ENCODE measurements at regions not wholly inside any gene's neighbourhood (a gene's known extent, or its start where the extent isn't known, plus 50 kb on each side); places are given as distances from the start of the nearest gene placed in this dataset.

DNA sequence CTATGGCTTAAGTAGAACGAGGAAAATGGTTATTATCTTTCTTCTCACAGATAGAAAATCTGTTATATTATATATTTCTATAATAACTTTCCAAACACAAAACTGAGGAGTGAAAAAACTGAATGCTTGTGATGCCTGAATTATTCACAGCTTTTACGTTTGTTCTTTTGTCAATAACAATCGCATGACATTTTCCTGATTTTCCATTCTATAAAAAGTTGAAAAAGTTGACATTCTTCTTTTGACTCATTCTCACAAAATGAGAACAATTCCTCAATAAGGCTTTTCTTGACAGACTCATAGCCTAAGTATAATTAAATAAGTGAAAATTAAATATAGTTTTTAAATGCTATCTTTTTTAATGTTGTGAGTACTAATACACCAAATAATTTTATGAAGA lies 288.8 kb upstream of the TGFBR2 start (continued):
- TF ChIP-seq, protein P1, sequence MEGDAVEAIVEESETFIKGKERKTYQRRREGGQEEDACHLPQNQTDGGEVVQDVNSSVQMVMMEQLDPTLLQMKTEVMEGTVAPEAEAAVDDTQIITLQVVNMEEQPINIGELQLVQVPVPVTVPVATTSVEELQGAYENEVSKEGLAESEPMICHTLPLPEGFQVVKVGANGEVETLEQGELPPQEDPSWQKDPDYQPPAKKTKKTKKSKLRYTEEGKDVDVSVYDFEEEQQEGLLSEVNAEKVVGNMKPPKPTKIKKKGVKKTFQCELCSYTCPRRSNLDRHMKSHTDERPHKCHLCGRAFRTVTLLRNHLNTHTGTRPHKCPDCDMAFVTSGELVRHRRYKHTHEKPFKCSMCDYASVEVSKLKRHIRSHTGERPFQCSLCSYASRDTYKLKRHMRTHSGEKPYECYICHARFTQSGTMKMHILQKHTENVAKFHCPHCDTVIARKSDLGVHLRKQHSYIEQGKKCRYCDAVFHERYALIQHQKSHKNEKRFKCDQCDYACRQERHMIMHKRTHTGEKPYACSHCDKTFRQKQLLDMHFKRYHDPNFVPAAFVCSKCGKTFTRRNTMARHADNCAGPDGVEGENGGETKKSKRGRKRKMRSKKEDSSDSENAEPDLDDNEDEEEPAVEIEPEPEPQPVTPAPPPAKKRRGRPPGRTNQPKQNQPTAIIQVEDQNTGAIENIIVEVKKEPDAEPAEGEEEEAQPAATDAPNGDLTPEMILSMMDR (conservative IDR thresholded peaks at IDR 0.05; ENCODE audit: low read depth in 2 of 2): no peak
- TF ChIP-seq POLR2AphosphoS5 (IDR thresholded peaks at IDR 0.05; ENCODE audit: low read depth) (no peak), EZH2phosphoT487 (IDR thresholded peaks at IDR 0.05; ENCODE audit: unreplicated experiment) (no peak), NANOG (IDR thresholded peaks at IDR 0.05; ENCODE audit: borderline replicate concordance) (no peak), JUNB (IDR thresholded peaks at IDR 0.05; ENCODE audit: unreplicated experiment) (no peak)
- TF ChIP-seq, protein P2, sequence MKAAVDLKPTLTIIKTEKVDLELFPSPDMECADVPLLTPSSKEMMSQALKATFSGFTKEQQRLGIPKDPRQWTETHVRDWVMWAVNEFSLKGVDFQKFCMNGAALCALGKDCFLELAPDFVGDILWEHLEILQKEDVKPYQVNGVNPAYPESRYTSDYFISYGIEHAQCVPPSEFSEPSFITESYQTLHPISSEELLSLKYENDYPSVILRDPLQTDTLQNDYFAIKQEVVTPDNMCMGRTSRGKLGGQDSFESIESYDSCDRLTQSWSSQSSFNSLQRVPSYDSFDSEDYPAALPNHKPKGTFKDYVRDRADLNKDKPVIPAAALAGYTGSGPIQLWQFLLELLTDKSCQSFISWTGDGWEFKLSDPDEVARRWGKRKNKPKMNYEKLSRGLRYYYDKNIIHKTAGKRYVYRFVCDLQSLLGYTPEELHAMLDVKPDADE (IDR thresholded peaks at IDR 0.05): no peak

DNA sequence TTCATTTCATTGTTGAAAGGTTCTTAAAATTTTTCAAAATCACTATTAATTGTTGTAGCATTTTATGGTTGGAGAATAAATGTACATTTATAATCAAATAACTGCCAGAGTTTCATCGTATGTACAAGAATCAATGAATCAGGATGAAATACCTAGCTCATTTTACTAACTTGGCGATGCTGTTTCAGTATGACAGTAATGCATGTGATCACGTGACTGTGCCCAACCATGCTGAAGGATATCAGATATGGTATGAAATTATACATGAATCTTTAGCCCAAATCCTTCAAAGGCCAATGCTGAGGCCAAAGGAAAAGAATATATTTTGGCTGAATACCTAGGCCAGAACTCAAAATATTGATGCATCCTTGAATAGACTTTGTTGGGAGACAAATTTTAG lies 288.3 kb upstream of the TGFBR2 start:
- ATAC-seq: no peak

More for the DNA sequence above, 288.3 kb upstream of the TGFBR2 start:
- H3K36me3 ChIP-seq (ENCODE audit: insufficient read depth): no peaks in the 10 kb centered on the region
- Mint-ChIP-seq H3K36me3 (ENCODE audit: low read depth) (peaks cover 3% of the 10 kb centered on the region; the same call in 2 of the 3 replicates), H3K27me3 (ENCODE audit: insufficient read depth, low read depth, poor library complexity) (no peaks in the 10 kb centered on the region), H3K27ac (no peak overlapping the region), H3K4me1 (0 out of 3 replicates have a peak, but pooled peaks cover 2% of the 10 kb centered on the region), H3K4me3 (no peak overlapping the region), H3K9me3 (peaks cover 3% of the 10 kb centered on the region; the same call in 1 of the 3 replicates)
- no peak for DNase-seq (ENCODE audit: low spot score)
- no peaks in the 10 kb centered on the region for H3F3A ChIP-seq (replicated peaks; ENCODE audit: low read depth)
- H3K27ac ChIP-seq (ENCODE audit: low read depth): no peak overlapping the region
- H3K4me1 ChIP-seq (ENCODE audit: insufficient read depth): no peaks in the 10 kb centered on the region
- no peak overlapping the region for H2AFZ ChIP-seq
- no peak overlapping the region for H3K4me2 ChIP-seq
- H3K27me3 ChIP-seq (ENCODE audit: insufficient read depth): no peaks in the 10 kb centered on the region
- no peak overlapping the region for H3K4me3 ChIP-seq
- no peaks in the 10 kb centered on the region for H3K79me2 ChIP-seq (replicated peaks; ENCODE audit: insufficient read depth)
- H4K20me1 ChIP-seq (replicated peaks; ENCODE audit: insufficient read depth): no peaks in the 10 kb centered on the region
- H3K9me2 ChIP-seq (ENCODE audit: insufficient read depth): no peaks in the 10 kb centered on the region
- TF ChIP-seq NANOG (IDR thresholded peaks at IDR 0.05; ENCODE audit: borderline replicate concordance) (no peak), POLR2AphosphoS5 (IDR thresholded peaks at IDR 0.05; ENCODE audit: low read depth) (no peak), STAT1 (IDR thresholded peaks at IDR 0.05; ENCODE audit: unreplicated experiment) (no peak), JUNB (IDR thresholded peaks at IDR 0.05; ENCODE audit: unreplicated experiment) (no peak), ZNF331 (CRISPR knock-in tag; IDR thresholded peaks at IDR 0.05; ENCODE audit: low read depth) (no peak), ZNF114 (CRISPR knock-in tag; IDR thresholded peaks at IDR 0.05) (no peak)
- TF ChIP-seq, protein P3, sequence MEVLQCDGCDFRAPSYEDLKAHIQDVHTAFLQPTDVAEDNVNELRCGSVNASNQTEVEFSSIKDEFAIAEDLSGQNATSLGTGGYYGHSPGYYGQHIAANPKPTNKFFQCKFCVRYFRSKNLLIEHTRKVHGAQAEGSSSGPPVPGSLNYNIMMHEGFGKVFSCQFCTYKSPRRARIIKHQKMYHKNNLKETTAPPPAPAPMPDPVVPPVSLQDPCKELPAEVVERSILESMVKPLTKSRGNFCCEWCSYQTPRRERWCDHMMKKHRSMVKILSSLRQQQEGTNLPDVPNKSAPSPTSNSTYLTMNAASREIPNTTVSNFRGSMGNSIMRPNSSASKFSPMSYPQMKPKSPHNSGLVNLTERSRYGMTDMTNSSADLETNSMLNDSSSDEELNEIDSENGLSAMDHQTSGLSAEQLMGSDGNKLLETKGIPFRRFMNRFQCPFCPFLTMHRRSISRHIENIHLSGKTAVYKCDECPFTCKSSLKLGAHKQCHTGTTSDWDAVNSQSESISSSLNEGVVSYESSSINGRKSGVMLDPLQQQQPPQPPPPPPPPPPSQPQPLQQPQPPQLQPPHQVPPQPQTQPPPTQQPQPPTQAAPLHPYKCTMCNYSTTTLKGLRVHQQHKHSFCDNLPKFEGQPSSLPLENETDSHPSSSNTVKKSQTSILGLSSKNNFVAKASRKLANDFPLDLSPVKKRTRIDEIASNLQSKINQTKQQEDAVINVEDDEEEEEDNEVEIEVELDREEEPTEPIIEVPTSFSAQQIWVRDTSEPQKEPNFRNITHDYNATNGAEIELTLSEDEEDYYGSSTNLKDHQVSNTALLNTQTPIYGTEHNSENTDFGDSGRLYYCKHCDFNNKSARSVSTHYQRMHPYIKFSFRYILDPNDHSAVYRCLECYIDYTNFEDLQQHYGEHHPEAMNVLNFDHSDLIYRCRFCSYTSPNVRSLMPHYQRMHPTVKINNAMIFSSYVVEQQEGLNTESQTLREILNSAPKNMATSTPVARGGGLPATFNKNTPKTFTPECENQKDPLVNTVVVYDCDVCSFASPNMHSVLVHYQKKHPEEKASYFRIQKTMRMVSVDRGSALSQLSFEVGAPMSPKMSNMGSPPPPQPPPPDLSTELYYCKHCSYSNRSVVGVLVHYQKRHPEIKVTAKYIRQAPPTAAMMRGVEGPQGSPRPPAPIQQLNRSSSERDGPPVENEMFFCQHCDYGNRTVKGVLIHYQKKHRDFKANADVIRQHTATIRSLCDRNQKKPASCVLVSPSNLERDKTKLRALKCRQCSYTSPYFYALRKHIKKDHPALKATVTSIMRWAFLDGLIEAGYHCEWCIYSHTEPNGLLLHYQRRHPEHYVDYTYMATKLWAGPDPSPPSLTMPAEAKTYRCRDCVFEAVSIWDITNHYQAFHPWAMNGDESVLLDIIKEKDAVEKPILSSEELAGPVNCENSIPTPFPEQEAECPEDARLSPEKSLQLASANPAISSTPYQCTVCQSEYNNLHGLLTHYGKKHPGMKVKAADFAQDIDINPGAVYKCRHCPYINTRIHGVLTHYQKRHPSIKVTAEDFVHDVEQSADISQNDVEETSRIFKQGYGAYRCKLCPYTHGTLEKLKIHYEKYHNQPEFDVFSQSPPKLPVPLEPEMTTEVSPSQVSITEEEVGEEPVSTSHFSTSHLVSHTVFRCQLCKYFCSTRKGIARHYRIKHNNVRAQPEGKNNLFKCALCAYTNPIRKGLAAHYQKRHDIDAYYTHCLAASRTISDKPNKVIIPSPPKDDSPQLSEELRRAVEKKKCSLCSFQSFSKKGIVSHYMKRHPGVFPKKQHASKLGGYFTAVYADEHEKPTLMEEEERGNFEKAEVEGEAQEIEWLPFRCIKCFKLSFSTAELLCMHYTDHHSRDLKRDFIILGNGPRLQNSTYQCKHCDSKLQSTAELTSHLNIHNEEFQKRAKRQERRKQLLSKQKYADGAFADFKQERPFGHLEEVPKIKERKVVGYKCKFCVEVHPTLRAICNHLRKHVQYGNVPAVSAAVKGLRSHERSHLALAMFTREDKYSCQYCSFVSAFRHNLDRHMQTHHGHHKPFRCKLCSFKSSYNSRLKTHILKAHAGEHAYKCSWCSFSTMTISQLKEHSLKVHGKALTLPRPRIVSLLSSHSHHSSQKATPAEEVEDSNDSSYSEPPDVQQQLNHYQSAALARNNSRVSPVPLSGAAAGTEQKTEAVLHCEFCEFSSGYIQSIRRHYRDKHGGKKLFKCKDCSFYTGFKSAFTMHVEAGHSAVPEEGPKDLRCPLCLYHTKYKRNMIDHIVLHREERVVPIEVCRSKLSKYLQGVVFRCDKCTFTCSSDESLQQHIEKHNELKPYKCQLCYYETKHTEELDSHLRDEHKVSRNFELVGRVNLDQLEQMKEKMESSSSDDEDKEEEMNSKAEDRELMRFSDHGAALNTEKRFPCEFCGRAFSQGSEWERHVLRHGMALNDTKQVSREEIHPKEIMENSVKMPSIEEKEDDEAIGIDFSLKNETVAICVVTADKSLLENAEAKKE (CRISPR knock-in tag; IDR thresholded peaks at IDR 0.05): no peak
- TF ChIP-seq, protein P2 (IDR thresholded peaks at IDR 0.05): no peak
- TF ChIP-seq, protein P4, sequence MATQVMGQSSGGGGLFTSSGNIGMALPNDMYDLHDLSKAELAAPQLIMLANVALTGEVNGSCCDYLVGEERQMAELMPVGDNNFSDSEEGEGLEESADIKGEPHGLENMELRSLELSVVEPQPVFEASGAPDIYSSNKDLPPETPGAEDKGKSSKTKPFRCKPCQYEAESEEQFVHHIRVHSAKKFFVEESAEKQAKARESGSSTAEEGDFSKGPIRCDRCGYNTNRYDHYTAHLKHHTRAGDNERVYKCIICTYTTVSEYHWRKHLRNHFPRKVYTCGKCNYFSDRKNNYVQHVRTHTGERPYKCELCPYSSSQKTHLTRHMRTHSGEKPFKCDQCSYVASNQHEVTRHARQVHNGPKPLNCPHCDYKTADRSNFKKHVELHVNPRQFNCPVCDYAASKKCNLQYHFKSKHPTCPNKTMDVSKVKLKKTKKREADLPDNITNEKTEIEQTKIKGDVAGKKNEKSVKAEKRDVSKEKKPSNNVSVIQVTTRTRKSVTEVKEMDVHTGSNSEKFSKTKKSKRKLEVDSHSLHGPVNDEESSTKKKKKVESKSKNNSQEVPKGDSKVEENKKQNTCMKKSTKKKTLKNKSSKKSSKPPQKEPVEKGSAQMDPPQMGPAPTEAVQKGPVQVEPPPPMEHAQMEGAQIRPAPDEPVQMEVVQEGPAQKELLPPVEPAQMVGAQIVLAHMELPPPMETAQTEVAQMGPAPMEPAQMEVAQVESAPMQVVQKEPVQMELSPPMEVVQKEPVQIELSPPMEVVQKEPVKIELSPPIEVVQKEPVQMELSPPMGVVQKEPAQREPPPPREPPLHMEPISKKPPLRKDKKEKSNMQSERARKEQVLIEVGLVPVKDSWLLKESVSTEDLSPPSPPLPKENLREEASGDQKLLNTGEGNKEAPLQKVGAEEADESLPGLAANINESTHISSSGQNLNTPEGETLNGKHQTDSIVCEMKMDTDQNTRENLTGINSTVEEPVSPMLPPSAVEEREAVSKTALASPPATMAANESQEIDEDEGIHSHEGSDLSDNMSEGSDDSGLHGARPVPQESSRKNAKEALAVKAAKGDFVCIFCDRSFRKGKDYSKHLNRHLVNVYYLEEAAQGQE (IDR thresholded peaks at IDR 0.05; ENCODE audit: unreplicated experiment): no peak

Data from GM23338 (cell line).